Stimulated activated naive CD8-positive, alpha-beta T cell treated with anti-CD3 and anti-CD28 coated beads, Interleukin-15, Interleukin-2, amounts not matched to agents 100 U/mL and 50 U/mL, for 24 hours (primary cell): ENCODE measurements at regions not wholly inside any gene's neighbourhood (a gene's known extent, or its start where the extent isn't known, plus 50 kb on each side); places are given as distances from the start of the nearest gene placed in this dataset.

Experiments used
- ATAC-seq: fragments of 150-1000 bp; cut with Tn5 transposase; one replicate; pipeline ENCODE4 v1.10.0; 2021
- DNase-seq: peaks from one replicate; pipeline ENCODE4 v3.0.0; 2021

DNA sequence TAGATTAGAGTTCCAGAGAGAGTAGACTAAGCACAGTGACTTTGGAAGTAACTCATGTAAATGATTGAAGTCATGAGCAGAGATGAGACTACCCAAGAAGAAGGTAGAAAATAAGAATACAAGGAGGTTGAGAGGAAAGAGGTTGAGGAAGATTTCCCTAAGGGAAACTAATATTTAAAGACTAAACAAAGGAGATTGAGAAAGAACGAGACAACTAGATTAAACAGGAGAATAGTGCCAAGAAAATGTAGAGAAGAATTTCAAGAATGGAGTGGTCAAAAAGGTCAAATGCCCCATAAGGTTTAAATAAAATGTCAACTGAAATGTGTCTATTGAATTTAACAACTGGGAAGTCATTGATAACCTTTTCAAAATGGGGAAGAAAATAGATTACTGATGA is 59.0 kb downstream of the RPS29 start:
- no peak for DNase-seq
- ATAC-seq, result no peak

- ATAC-seq (no peak), DNase-seq (no peak)
Measured at GRCh38 chr14:49526101-49526500, 60.1 kb downstream of the RPS29 start.

GRCh38 chr14:49516286-49516685 is 69.9 kb downstream of the RPS29 start:
- DNase-seq (no peak), ATAC-seq (no peak)

DNA sequence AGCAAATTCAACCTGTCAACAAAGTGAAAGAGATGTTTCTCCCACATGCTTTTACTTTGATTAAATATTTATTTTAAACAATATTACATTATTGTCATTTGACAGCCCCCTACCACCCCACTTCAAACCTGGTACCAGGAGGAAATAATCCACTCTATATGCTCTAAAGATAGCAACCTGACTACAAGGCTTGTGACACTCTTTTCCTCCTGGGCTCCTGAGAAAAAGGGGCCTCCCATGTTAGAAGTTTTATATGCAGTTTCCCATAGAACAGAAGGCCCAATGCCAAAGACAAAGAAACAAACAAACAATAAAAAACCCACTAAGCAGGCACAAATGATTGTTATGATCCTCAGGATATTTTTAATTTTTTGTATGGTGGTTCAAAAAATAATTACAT is 73.6 kb downstream of the RPS29 start:
- DNase-seq, result no peak
- ATAC-seq, result no peak

- DNase-seq, result no peak
- ATAC-seq, result no peak
Measured at GRCh38 chr14:49512147-49512551, 74.0 kb downstream of the RPS29 start.

GRCh38 chr14:49508124-49508523 is 78.1 kb downstream of the RPS29 start:
- DNase-seq (no peak), ATAC-seq (no peak)

DNA sequence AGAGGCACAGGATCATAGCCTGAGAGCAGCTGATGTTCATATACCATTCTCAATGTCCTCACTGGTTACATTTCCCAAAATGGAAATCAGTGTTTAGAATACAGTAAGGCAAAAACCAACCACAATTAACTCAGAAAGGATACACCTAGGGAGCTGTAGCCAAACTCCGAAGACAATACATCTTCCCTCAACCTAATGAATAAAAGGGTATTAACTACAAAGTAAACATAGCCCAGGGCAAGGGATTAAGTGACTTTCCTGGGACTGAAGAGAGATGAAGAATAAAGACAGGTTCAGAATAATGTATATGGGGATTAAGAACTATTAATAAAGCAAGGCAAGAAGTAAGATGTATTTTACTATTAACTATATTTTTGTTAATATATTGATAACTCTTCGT is 79.5 kb downstream of the RPS29 start:
- DNase-seq (no peak), ATAC-seq (no peak)

DNA sequence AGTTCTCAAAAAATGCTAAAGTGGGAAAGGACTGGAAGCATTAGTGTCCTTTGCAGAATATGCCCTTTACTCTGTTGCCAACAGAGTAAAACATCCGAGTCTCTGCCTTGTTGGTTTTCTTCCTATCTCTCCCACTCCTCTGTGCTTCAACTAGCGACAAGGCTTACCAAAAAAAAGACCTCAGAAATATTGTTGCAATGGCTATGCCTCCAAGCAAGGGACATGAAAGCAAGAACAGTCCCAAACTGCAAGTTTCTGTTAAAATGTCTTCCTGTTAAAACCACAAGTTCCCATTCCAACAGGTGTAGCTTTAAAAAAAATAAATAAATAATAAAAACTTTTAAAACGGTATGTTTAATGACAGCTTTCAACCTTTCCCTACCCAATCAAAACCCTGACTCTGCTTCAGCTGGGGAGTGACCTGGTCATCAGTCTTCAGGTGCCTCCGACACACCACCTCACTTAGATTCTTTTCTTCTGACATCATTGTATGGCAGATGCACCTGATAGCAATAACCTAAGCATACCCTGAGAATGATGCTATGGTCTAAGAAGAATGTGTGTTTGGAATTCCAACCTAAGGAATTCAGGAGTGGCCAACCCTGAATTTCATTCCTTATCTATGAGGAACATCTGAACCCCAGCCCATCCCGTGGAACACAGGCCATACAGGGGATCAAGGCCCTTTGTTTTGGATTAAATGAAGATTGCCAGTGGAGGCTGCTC is 81.0 kb downstream of the RPS29 start:
- ATAC-seq, result no peak
- no peak for DNase-seq

DNA sequence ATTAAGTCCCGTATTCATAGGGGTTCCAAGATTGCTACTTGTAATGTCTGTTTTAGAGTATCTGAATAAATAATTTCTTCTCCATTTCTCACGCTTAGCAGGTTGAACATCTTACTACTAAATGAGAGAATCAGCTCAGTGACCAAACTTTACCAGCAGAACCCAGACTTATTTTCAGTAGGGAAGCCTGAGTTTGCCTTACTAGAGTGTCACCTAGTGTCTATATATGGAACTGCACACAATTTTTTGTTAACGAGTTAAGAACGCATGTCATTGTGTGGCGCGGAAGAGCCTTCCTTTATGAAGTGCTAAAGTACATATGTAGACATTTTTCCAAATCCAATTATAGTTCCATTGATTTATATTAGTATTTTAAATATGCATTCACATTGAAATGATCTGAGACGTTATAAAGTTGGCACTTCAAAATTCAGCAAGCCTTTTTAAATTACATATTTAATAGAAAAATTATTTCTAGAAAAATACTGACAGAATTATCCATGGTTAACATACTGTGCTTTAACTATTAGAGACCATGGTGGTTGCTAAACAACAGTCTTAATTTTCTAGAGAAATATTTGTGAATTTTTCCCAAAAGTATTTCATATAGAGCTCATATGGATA is 88.3 kb downstream of the RPS29 start:
- DNase-seq, result no peak
- no peak for ATAC-seq

DNA sequence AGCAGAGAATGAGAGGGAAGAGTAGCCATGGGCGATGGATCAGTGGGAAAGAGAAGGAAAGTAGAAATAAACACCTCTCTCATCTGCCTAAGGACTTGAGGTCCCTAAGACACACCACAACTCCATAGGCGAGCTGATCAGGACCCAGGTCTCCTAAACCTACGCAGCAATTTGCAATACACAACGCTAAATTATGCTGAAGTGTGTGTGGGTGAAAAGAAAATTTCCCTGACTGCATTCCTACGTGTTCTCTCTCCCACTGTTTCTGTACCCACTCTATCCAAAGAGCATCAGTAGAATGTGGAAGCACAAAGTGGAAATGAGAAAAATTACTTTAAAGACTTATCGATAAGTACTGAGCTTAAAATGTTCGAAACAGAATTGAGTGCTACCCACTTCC is 88.9 kb downstream of the RPS29 start:
- no peak for DNase-seq

GRCh38 chr14:49494836-49495235 is 91.3 kb downstream of the RPS29 start:
- ATAC-seq, result no peak
- no peak for DNase-seq

More for the DNA sequence above, 88.9 kb downstream of the RPS29 start:
- ATAC-seq, result no peak

GRCh38 chr14:49493557-49493956 is 92.6 kb downstream of the RPS29 start:
- DNase-seq (no peak), ATAC-seq (no peak)

DNA sequence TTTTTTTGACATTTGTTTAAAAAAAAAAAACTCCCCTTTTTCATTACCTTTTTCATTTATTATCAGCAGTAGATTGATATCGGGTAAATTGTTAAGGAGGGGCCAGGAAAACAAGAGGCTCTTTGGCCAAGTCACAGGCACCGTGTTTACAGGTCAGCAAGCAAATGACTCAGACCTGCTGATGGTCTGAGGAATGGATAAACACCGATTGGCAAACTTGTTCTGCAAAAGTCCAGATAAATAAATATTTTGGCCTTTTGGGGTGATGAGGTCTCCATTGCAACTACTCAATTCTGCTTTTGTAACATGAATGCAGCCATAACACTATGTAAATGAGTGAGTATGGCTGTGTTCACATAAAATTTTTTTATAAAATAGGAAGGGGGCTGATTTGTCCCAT is 94.0 kb downstream of the RPS29 start:
- DNase-seq (no peak), ATAC-seq (no peak)

DNA sequence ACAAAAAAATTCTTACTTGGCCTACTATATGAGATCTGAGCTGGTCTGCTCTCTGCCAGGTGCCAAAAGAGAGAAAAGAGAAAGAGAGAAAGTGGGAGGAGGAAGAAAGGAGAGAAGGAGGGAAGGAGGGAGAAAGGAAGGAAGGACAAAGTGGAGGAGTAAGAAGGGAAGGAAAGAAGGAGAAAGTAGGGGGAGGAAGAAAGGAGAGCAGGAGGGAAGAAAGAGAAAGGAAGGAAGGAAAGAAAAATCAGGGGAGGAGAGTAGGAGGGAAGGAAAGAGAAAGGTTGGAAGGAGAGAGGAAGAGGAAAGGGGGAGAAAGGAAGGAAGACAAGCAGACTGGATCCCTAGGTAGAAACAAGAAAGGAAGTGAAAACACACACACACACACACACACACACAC is 96.8 kb downstream of the RPS29 start:
- no peak for DNase-seq
- no peak for ATAC-seq

DNA sequence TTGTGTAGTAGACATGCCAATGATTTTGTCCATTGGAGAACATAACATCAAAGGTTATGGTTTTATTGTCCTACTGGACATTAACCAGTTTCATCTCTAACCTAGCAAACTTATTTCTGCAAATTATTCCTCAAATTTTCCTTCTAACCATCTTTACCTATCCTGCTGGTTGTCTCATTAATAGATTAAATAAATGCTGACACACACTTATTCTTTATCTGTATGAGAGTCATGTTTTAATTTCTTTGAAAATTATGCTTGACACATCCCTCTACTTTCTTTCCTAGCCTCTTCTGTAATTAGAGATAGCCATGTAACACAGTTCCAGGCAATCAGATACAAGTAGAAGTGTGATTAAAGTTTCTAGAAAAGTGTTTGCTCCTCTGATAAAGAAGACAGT is 98.9 kb downstream of the RPS29 start:
- no peak for ATAC-seq
- no peak for DNase-seq

- DNase-seq (no peak), ATAC-seq (no peak)
Measured at GRCh38 chr14:49485290-49485689, 100.9 kb downstream of the RPS29 start.

DNA sequence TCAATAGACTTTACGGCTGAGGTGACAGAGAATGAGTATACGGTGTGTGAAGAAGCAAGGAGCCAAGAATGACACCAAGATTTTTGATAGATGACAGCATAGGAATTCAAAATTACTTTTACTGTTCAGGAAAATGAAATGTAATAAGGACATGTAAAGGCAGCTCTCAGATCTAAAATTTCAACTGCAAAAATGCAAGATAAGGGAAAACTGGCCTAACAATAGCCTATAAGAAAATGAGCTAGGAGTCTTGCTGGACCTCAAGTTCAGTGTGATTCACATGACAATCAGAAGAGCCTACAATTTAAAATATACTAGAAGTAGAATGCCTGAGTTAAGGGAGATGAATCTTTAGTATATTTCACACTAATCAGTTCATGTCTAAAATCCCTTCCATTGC is 102.0 kb downstream of the RPS29 start:
- ATAC-seq (no peak), DNase-seq (no peak)

GRCh38 chr14:49483268-49483667 is 102.9 kb downstream of the RPS29 start:
- ATAC-seq (no peak), DNase-seq (no peak)

DNA sequence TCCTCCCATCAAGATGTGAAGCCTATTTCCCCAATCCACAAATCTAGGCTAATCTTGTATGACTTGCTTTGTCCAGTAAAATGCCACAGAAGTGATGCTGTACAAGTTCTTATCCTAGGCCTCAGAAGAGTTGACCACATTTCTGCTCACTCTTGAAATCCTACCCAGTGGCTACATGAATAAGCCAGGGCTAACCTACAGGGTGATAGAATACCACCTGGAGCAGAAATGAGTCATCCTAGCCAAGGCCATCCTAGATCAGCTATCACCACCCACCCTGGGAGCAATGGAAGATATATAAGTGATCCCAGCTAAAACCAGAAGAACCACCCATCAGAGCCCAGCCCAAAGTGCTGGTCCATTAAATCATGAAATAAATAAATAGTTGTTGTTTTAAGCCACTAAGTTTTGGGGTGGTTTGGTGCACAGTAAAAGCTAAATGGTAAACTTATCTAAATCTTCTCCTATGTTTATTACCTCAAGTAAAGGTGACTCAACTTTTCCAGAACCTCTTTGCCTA is 105.1 kb downstream of the RPS29 start:
- DNase-seq, result no peak
- no peak for ATAC-seq

DNA sequence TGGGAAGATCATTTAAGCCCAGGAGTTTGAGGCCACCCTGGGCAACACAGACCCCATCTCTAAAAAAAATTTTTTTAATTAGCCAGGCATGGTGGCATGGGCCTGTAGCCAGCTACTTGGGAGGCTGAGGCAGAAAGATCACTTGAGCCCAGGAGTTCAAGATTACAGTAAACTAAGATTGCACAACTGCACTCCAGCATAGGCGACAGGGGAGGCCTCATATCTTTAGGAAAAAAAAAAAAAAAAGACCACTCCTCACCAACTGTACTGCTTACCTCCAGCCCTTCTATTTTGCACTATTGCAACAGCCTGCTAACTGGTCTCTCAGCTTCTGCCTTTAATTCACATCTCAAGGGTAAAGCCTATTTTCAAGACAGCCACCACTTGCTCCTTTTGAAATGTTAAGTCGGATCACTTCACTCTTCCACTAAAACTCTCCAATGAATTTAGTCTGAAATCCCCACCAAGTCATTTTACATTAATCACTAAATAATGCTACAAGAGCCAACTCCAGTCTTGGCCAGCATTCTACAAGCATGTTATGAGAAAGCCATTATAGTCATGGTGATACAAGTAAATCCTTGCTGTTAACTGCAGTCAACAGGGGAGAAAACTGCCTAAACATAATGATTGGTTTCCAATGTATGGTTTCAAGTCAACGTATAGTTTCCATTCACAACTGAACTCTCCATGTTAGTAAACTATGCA is 106.0 kb downstream of the RPS29 start:
- DNase-seq (no peak), ATAC-seq (no peak)

GRCh38 chr14:49479432-49479831 is 106.7 kb downstream of the RPS29 start:
- ATAC-seq, result no peak

GRCh38 chr14:49478784-49479183 is 107.4 kb downstream of the RPS29 start:
- ATAC-seq, result no peak
- no peak for DNase-seq

More at GRCh38 chr14:49479432-49479831, 106.7 kb downstream of the RPS29 start:
- no peak for DNase-seq

- DNase-seq (no peak), ATAC-seq (no peak)
Measured at GRCh38 chr14:49467091-49467490, 119.1 kb downstream of the RPS29 start.
